AG09309 (cell line): ENCODE measurements at regions not wholly inside any gene's neighbourhood (a gene's known extent, or its start where the extent isn't known, plus 50 kb on each side); places are given as distances from the start of the nearest gene placed in this dataset.
A peak's percentile ranks its signal among the peaks of the same experiment; 100 is the strongest.

ENCODE experiments used
- DNase-seq: peaks from one replicate; pipeline ENCODE4 v3.0.0-alpha.2; 2010; ENCODE audit warnings: low read depth
- H3K4me3 ChIP-seq: 2 replicates; pipeline ENCODE4 v1.5.1; 2011; ENCODE audit warnings: mild to moderate bottlenecking, low read depth, low read length, moderate library complexity; ENCODE audit not compliant: control insufficient read depth
- TF ChIP-seq, protein P1 (sequence below): IDR thresholded peaks from 2 replicates; pipeline ENCODE4 v1.5.1; 2011; ENCODE audit warnings: mild to moderate bottlenecking, low read depth, low read length, inconsistent platforms; ENCODE audit not compliant: insufficient read depth, control insufficient read depth; ENCODE audit errors: missing control alignments

DNA sequence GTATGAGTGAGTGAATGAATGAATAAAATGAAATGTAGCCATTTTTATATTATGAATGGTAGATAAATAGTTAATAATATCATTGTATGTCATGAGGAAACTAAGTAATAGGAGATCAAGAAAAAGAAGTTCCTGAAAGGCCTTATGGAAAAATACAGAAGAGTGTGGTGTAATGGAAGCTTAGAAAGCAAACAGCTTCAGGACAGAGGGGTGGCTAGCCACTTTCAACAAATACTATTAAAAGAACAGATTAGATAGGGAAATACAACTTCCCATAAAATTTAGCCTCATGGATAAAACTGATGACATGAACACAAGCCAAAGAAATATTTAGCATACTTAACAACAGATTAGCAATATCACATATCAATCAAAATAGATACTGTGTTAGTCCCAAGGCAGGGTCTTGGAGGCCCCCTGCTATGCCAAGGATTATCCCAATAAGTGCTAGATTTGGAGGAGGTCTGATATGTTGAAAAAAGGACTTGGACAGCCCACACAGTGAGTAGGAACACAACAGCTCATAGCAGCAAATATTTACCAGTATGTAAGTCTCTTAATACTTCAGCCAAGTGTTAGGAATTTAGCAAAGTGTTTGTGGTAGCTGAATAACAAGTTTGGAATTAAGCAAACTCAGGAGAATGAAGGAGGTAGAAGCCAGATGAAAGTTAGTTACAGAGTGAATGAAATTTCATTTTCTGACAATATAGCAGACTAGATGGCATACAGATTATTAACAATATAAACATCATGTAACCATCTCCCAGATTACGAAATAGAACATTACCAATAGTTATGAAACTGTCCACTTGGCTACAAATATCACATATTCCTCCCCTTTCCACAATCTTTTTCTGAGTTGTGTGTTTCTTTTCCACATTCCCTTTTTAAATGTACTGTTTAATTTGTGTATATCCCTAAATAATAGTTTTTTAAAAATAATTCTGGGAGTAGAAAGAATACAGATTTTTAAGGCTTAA lies 1632.0 kb downstream of the PCDH9 start:
- DNase-seq: peak; percentile 39
- TF ChIP-seq, protein P1, sequence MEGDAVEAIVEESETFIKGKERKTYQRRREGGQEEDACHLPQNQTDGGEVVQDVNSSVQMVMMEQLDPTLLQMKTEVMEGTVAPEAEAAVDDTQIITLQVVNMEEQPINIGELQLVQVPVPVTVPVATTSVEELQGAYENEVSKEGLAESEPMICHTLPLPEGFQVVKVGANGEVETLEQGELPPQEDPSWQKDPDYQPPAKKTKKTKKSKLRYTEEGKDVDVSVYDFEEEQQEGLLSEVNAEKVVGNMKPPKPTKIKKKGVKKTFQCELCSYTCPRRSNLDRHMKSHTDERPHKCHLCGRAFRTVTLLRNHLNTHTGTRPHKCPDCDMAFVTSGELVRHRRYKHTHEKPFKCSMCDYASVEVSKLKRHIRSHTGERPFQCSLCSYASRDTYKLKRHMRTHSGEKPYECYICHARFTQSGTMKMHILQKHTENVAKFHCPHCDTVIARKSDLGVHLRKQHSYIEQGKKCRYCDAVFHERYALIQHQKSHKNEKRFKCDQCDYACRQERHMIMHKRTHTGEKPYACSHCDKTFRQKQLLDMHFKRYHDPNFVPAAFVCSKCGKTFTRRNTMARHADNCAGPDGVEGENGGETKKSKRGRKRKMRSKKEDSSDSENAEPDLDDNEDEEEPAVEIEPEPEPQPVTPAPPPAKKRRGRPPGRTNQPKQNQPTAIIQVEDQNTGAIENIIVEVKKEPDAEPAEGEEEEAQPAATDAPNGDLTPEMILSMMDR: no peak
- no peak overlapping the region for H3K4me3 ChIP-seq

DNA sequence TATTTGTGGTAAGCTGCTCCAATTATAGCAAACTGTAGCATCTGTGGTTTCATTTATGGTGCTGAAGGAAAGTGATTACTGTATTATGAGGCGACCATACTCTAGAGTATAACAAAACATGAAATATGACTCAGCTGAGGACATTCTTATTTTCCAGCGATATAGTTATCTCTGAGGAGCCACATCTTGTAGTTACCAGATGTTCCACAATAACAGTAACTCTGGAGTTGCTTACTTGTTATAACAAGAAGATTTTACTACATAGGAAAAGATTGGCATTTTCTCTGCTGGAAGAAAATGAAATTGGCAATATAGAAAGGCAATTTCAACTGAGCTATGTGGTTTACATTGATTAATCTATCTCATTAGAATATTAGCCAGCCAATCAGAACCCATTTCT lies 1634.2 kb downstream of the PCDH9 start:
- TF ChIP-seq, protein P1: no peak
- H3K4me3 ChIP-seq: no peak overlapping the region
- no peak for DNase-seq

GRCh38 chr13:65594298-65594781 lies 1635.8 kb downstream of the PCDH9 start:
- no peak overlapping the region for H3K4me3 ChIP-seq
- DNase-seq: peak; percentile 38
- TF ChIP-seq, protein P1: no peak

DNA sequence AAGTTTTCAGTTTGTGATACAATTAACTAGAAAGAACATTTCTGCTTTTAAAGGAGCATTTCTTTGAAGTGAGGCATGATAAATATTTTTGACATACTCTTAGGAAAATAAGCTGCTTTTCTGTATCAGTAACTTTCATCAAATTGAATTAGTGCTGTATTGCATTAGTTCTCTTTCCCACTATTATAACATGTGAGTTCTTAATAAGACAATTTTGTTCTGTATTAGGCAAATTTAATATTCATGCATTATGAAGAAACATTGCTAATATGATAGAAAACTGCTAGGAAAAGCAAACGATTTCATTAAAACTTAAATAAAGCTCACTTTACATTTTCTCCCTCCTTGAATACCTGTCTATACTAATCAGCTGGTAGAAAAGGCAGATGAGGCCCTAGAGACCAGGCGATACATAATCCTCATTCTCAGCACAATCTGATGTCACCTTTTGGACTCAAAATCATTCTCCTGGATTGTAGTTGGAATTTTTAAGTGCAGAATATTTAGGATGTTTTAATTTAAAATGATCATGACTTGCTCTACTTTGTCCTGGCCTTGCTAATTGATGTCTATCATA lies 1636.8 kb downstream of the PCDH9 start:
- TF ChIP-seq, protein P1: no peak
- no peak overlapping the region for H3K4me3 ChIP-seq
- no peak for DNase-seq

DNA sequence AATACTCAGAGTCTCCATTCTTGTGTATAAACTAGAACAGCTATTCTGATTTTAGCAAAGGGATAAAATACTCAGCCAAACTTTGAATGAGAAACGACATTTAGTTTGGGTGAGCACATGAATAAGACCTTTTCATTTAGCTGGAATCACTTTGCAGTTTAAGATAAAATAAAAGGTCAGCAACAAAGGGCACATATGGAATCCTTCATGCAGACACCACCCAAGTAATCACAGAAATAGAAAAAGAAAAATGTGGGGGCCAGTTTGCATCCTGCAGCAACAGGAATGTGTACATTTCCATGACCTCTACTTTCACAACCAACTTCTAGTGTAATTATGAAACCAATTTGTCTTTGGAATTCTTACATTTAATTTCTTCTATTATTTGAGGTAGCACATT lies 1637.4 kb downstream of the PCDH9 start:
- TF ChIP-seq, protein P1: no peak
- H3K4me3 ChIP-seq: no peak overlapping the region
- no peak for DNase-seq

GRCh38 chr13:65585346-65585745 lies 1644.8 kb downstream of the PCDH9 start:
- H3K4me3 ChIP-seq: no peak overlapping the region
- DNase-seq: no peak
- TF ChIP-seq, protein P1: no peak
